ENCODE measurements at regions not wholly inside any gene's neighbourhood (a gene's known extent, or its start where the extent isn't known, plus 50 kb on each side); places are given as distances from the start of the nearest gene placed in this dataset.

GRCh38 chr2:147433822-147434221, 411.0 kb upstream of the ACVR2A start:
- no peak for TF ChIP-seq POU6F1 (CRISPR knock-in tag; IDR thresholded peaks at IDR 0.05; ENCODE audit: borderline replicate concordance, low read depth)
- ATAC-seq = no peak

DNA sequence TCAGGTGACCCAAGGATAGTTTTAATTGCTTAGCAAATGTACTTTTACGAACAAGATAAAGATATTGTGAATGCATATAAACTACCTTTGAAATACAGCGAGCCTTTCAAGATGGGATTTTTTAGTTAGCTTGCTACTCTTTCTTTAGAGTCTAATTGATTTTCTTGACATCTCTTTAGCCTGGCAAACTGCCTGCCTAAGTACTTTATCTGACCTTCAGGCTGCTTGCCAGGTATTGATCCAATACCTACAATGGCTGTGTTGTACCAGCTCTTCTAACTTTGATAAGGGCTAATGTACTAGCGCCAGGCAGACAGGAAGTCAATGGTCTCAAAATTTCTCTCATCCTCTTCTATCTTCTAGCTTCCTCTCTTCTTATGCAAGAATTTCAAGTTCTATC, 414.4 kb upstream of the ACVR2A start:
- no peak for ATAC-seq
- TF ChIP-seq ARNTL (CRISPR knock-in tag; IDR thresholded peaks at IDR 0.05; ENCODE audit: borderline replicate concordance, low read depth) = no peak
- TF ChIP-seq ZNF565 (CRISPR knock-in tag; conservative IDR thresholded peaks at IDR 0.05; ENCODE audit: low read depth) = no peak
- no peak for TF ChIP-seq BACH2 (CRISPR knock-in tag; IDR thresholded peaks at IDR 0.05; ENCODE audit: borderline replicate concordance)
- no peak for TF ChIP-seq CSDC2 (CRISPR knock-in tag; IDR thresholded peaks at IDR 0.05)
- no peak for TF ChIP-seq OSR1 (CRISPR knock-in tag; IDR thresholded peaks at IDR 0.05)
- TF ChIP-seq CREB5 (CRISPR knock-in tag; IDR thresholded peaks at IDR 0.05; ENCODE audit: low read depth) = no peak
- no peak for TF ChIP-seq GLIS3 (CRISPR knock-in tag; IDR thresholded peaks at IDR 0.05)
- TF ChIP-seq SNAI2 (CRISPR knock-in tag; IDR thresholded peaks at IDR 0.05) = no peak
- no peak for TF ChIP-seq CSRNP3 (CRISPR knock-in tag; IDR thresholded peaks at IDR 0.05)
- TF ChIP-seq ZNF8 (CRISPR knock-in tag; IDR thresholded peaks at IDR 0.05) = no peak
- TF ChIP-seq POU6F1 (CRISPR knock-in tag; IDR thresholded peaks at IDR 0.05; ENCODE audit: borderline replicate concordance, low read depth) = no peak

- no peak for ATAC-seq
- TF ChIP-seq ZNF70 (CRISPR knock-in tag; IDR thresholded peaks at IDR 0.05) = no peak
- no peak for TF ChIP-seq POU6F1 (CRISPR knock-in tag; IDR thresholded peaks at IDR 0.05; ENCODE audit: borderline replicate concordance, low read depth)
- TF ChIP-seq ZNF565 (CRISPR knock-in tag; conservative IDR thresholded peaks at IDR 0.05; ENCODE audit: low read depth) = no peak
- no peak for TF ChIP-seq ARNTL (CRISPR knock-in tag; IDR thresholded peaks at IDR 0.05; ENCODE audit: borderline replicate concordance, low read depth)
- TF ChIP-seq TOX (CRISPR knock-in tag; IDR thresholded peaks at IDR 0.05; ENCODE audit: borderline replicate concordance) = no peak
- no peak for TF ChIP-seq PPARA (CRISPR knock-in tag; IDR thresholded peaks at IDR 0.05; ENCODE audit: borderline replicate concordance)
- TF ChIP-seq ESRRG (CRISPR knock-in tag; IDR thresholded peaks at IDR 0.05) = no peak
- TF ChIP-seq ZC3H10 (CRISPR knock-in tag; IDR thresholded peaks at IDR 0.05) = no peak
- no peak for TF ChIP-seq TCF4 (CRISPR knock-in tag; IDR thresholded peaks at IDR 0.05; ENCODE audit: borderline replicate concordance)
- TF ChIP-seq, protein P1, sequence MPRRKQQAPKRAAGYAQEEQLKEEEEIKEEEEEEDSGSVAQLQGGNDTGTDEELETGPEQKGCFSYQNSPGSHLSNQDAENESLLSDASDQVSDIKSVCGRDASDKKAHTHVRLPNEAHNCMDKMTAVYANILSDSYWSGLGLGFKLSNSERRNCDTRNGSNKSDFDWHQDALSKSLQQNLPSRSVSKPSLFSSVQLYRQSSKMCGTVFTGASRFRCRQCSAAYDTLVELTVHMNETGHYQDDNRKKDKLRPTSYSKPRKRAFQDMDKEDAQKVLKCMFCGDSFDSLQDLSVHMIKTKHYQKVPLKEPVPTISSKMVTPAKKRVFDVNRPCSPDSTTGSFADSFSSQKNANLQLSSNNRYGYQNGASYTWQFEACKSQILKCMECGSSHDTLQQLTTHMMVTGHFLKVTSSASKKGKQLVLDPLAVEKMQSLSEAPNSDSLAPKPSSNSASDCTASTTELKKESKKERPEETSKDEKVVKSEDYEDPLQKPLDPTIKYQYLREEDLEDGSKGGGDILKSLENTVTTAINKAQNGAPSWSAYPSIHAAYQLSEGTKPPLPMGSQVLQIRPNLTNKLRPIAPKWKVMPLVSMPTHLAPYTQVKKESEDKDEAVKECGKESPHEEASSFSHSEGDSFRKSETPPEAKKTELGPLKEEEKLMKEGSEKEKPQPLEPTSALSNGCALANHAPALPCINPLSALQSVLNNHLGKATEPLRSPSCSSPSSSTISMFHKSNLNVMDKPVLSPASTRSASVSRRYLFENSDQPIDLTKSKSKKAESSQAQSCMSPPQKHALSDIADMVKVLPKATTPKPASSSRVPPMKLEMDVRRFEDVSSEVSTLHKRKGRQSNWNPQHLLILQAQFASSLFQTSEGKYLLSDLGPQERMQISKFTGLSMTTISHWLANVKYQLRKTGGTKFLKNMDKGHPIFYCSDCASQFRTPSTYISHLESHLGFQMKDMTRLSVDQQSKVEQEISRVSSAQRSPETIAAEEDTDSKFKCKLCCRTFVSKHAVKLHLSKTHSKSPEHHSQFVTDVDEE (CRISPR knock-in tag; IDR thresholded peaks at IDR 0.05) = no peak
- no peak for TF ChIP-seq RARB (CRISPR knock-in tag; IDR thresholded peaks at IDR 0.05)
- TF ChIP-seq, protein P2, sequence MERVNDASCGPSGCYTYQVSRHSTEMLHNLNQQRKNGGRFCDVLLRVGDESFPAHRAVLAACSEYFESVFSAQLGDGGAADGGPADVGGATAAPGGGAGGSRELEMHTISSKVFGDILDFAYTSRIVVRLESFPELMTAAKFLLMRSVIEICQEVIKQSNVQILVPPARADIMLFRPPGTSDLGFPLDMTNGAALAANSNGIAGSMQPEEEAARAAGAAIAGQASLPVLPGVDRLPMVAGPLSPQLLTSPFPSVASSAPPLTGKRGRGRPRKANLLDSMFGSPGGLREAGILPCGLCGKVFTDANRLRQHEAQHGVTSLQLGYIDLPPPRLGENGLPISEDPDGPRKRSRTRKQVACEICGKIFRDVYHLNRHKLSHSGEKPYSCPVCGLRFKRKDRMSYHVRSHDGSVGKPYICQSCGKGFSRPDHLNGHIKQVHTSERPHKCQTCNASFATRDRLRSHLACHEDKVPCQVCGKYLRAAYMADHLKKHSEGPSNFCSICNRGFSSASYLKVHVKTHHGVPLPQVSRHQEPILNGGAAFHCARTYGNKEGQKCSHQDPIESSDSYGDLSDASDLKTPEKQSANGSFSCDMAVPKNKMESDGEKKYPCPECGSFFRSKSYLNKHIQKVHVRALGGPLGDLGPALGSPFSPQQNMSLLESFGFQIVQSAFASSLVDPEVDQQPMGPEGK (CRISPR knock-in tag; IDR thresholded peaks at IDR 0.05; ENCODE audit: borderline replicate concordance) = no peak
- TF ChIP-seq ISL1 (CRISPR knock-in tag; IDR thresholded peaks at IDR 0.05) = no peak
These were observed 416.6 kb upstream of the ACVR2A start for GRCh38 chr2:147428120-147428747.
